GM21786 (cell line): ENCODE measurements at regions not wholly inside any gene's neighbourhood (a gene's known extent, or its start where the extent isn't known, plus 50 kb on each side); places are given as distances from the start of the nearest gene placed in this dataset.

ENCODE experiments used
- ATAC-seq: cut with Tn5 transposase; IDR thresholded peaks from one replicate; pipeline ENCODE4 v1.9.1; 2021; ENCODE audit not compliant: unreplicated experiment

GRCh38 chr9:20054734-20055133 lies 265.9 kb upstream of the SLC24A2 start:
- ATAC-seq = no peak

GRCh38 chr9:20048985-20049384 lies 260.1 kb upstream of the SLC24A2 start:
- no peak for ATAC-seq

- no peak for ATAC-seq
Measured at GRCh38 chr9:20048437-20048836, 259.6 kb upstream of the SLC24A2 start.

GRCh38 chr9:20044686-20045085 lies 255.8 kb upstream of the SLC24A2 start:
- no peak for ATAC-seq

GRCh38 chr9:20043461-20043860 lies 254.6 kb upstream of the SLC24A2 start:
- ATAC-seq = peak; percentile 36

GRCh38 chr9:20043035-20043434 lies 254.2 kb upstream of the SLC24A2 start:
- peak; percentile 70 for ATAC-seq

- ATAC-seq = no peak
Measured at GRCh38 chr9:20042128-20042711, 253.4 kb upstream of the SLC24A2 start.

- no peak for ATAC-seq
Measured at GRCh38 chr9:20041697-20042081, 252.9 kb upstream of the SLC24A2 start.

GRCh38 chr9:20040991-20041696 lies 252.3 kb upstream of the SLC24A2 start:
- no peak for ATAC-seq

- no peak for ATAC-seq
Measured at GRCh38 chr9:20037699-20038098, 248.9 kb upstream of the SLC24A2 start.

GRCh38 chr9:20033511-20033910 lies 244.7 kb upstream of the SLC24A2 start:
- ATAC-seq = no peak

GRCh38 chr9:20032413-20033006 lies 243.7 kb upstream of the SLC24A2 start:
- no peak for ATAC-seq

GRCh38 chr9:20031836-20032235 lies 243.0 kb upstream of the SLC24A2 start:
- ATAC-seq = no peak

GRCh38 chr9:20030671-20031070 lies 241.8 kb upstream of the SLC24A2 start:
- ATAC-seq = no peak

- no peak for ATAC-seq
Measured at GRCh38 chr9:20030221-20030620, 241.4 kb upstream of the SLC24A2 start.

- ATAC-seq = no peak
Measured at GRCh38 chr9:20028849-20029231, 240.0 kb upstream of the SLC24A2 start.

- ATAC-seq = no peak
Measured at GRCh38 chr9:20028192-20028848, 239.5 kb upstream of the SLC24A2 start.

- ATAC-seq = no peak
Measured at GRCh38 chr9:20023961-20024571, 235.2 kb upstream of the SLC24A2 start.

GRCh38 chr9:20023210-20023905 lies 234.5 kb upstream of the SLC24A2 start:
- no peak for ATAC-seq

GRCh38 chr9:20022410-20022809 lies 233.6 kb upstream of the SLC24A2 start:
- no peak for ATAC-seq

- ATAC-seq = no peak
Measured at GRCh38 chr9:20016611-20017010, 227.8 kb upstream of the SLC24A2 start.
